Astrocyte (in vitro differentiated cells and primary cell): ENCODE measurements at regions not wholly inside any gene's neighbourhood (a gene's known extent, or its start where the extent isn't known, plus 50 kb on each side); places are given as distances from the start of the nearest gene placed in this dataset.
A peak's percentile ranks its signal among the peaks of the same experiment; 100 is the strongest.

Source experiments
- DNase-seq: peaks from one replicate; pipeline ENCODE4 v3.0.0-alpha.2; 2010; ENCODE audit warnings: low read depth
- FAIRE-seq: peaks from 2 replicates; lab custom pipeline; 2011; peaks lifted over from hg19 to GRCh38; lab: Jason Lieb, UNC
- H2AFZ ChIP-seq: 2 replicates; pipeline ENCODE4 v1.6.0; 2012; ENCODE audit warnings: low read depth, low read length, inconsistent platforms
- H3K27ac ChIP-seq: 2 replicates; pipeline ENCODE4 v1.5.1; 2011; ENCODE audit warnings: low read depth, low read length, inconsistent platforms
- H3K27me3 ChIP-seq: 2 replicates; pipeline ENCODE4 v1.6.0; 2011; ENCODE audit warnings: low read length, inconsistent platforms; ENCODE audit not compliant: insufficient read depth
- H3K36me3 ChIP-seq: 2 replicates; pipeline ENCODE4 v1.5.1; 2011; ENCODE audit warnings: low read length, inconsistent platforms; ENCODE audit not compliant: insufficient read depth
- H3K4me1 ChIP-seq: 2 replicates; pipeline ENCODE4 v1.5.1; 2011; ENCODE audit warnings: low read length, inconsistent platforms; ENCODE audit not compliant: insufficient read depth
- H3K4me2 ChIP-seq: 2 replicates; pipeline ENCODE4 v1.6.0; 2012; ENCODE audit warnings: low read length, inconsistent platforms
- H3K4me3 ChIP-seq: 2 replicates; pipeline ENCODE4 v1.5.1; 2011; ENCODE audit warnings: low read depth, mild to moderate bottlenecking, low read length, inconsistent platforms; ENCODE audit not compliant: insufficient read depth
- H3K79me2 ChIP-seq: 2 replicates; pipeline ENCODE4 v1.6.0; 2012; ENCODE audit warnings: mild to moderate bottlenecking, low read length, inconsistent platforms; ENCODE audit not compliant: insufficient read depth
- H3K9ac ChIP-seq: 2 replicates; pipeline ENCODE4 v1.6.0; 2012; ENCODE audit warnings: mild to moderate bottlenecking, low read length, inconsistent platforms
- H3K9me3 ChIP-seq: 2 replicates; pipeline ENCODE4 v1.5.1; 2012; ENCODE audit warnings: low read depth, mild to moderate bottlenecking, low read length, inconsistent platforms; ENCODE audit not compliant: insufficient read depth
- H4K20me1 ChIP-seq: 2 replicates; pipeline ENCODE4 v1.6.0; 2012; ENCODE audit warnings: low read length, inconsistent platforms; ENCODE audit not compliant: insufficient read depth
- H3K27ac Mint-ChIP-seq: one replicate; pipeline ENCODE4 v1.8.0; 2021; ENCODE audit warnings: mild to moderate bottlenecking, mixed read lengths; ENCODE audit not compliant: unreplicated experiment
- H3K27me3 Mint-ChIP-seq: one replicate; pipeline ENCODE4 v1.8.0; 2021; ENCODE audit warnings: low read depth, mixed read lengths; ENCODE audit not compliant: unreplicated experiment
- H3K36me3 Mint-ChIP-seq: one replicate; pipeline ENCODE4 v1.8.0; 2021; ENCODE audit warnings: low read depth, mixed read lengths; ENCODE audit not compliant: unreplicated experiment
- H3K4me1 Mint-ChIP-seq: one replicate; pipeline ENCODE4 v1.8.0; 2021; ENCODE audit warnings: low read depth, mixed read lengths; ENCODE audit not compliant: unreplicated experiment
- H3K4me3 Mint-ChIP-seq: one replicate; pipeline ENCODE4 v1.8.0; 2021; ENCODE audit warnings: mild to moderate bottlenecking, moderate library complexity, mixed read lengths; ENCODE audit not compliant: unreplicated experiment
- H3K9me3 Mint-ChIP-seq: one replicate; pipeline ENCODE4 v1.8.0; 2021; ENCODE audit warnings: mild to moderate bottlenecking, mixed read lengths; ENCODE audit not compliant: unreplicated experiment
- CTCF ChIP-seq: IDR thresholded peaks from 2 replicates; pipeline ENCODE4 v1.5.1; 2011; ENCODE audit warnings: low read depth, mild to moderate bottlenecking, inconsistent platforms, low read length, moderate library complexity; ENCODE audit not compliant: insufficient read depth
- EZH2 ChIP-seq: IDR thresholded peaks from 2 replicates; pipeline ENCODE4 v1.6.1; 2012; ENCODE audit warnings: mild to moderate bottlenecking, low read length, inconsistent platforms; ENCODE audit not compliant: insufficient read depth

- Histone ChIP-seq H3K27ac (no peak overlapping the region), H3K27me3 (no peaks in the 10 kb centered on the region), H3K9ac (no peak overlapping the region), H3K4me2 (no peak overlapping the region), H3K4me1 (no peaks in the 10 kb centered on the region), H3K79me2 (no peaks in the 10 kb centered on the region), H2AFZ (no peak overlapping the region), H3K4me3 (no peak overlapping the region), H4K20me1 (no peaks in the 10 kb centered on the region), H3K36me3 (no peaks in the 10 kb centered on the region), H3K9me3 (no peaks in the 10 kb centered on the region)
- H3K4me3 Mint-ChIP-seq, result no peak overlapping the region
- no peaks in the 10 kb centered on the region for H3K9me3 Mint-ChIP-seq
- DNase-seq (peak; percentile 47), FAIRE-seq (peak; percentile 50)
- TF ChIP-seq EZH2 (no peak), CTCF (no peak)
- no peaks in the 10 kb centered on the region for H3K27me3 Mint-ChIP-seq
- H3K36me3 Mint-ChIP-seq, result no peaks in the 10 kb centered on the region
- no peak overlapping the region for H3K27ac Mint-ChIP-seq
- H3K4me1 Mint-ChIP-seq, result peaks cover 6% of the 10 kb centered on the region
Observed at GRCh38 chr17:55584055-55584685, 72.9 kb upstream of the SMIM36 start.

- Histone ChIP-seq H2AFZ (no peak overlapping the region), H3K79me2 (no peaks in the 10 kb centered on the region), H3K27ac (no peak overlapping the region), H3K36me3 (no peaks in the 10 kb centered on the region), H3K9ac (no peak overlapping the region), H3K4me1 (no peaks in the 10 kb centered on the region), H3K9me3 (no peaks in the 10 kb centered on the region), H3K4me2 (no peak overlapping the region), H3K4me3 (no peak overlapping the region), H4K20me1 (no peaks in the 10 kb centered on the region), H3K27me3 (no peaks in the 10 kb centered on the region)
- H3K27ac Mint-ChIP-seq, result no peak overlapping the region
- H3K9me3 Mint-ChIP-seq, result no peaks in the 10 kb centered on the region
- peaks cover 6% of the 10 kb centered on the region for H3K4me1 Mint-ChIP-seq
- peak; percentile 29 for DNase-seq
- H3K36me3 Mint-ChIP-seq, result no peaks in the 10 kb centered on the region
- H3K4me3 Mint-ChIP-seq, result no peak overlapping the region
- peak; percentile 68 for FAIRE-seq
- no peaks in the 10 kb centered on the region for H3K27me3 Mint-ChIP-seq
- no peak for TF ChIP-seq CTCF
- TF ChIP-seq EZH2, result no peak
Observed at GRCh38 chr17:55582897-55583296, 71.6 kb upstream of the SMIM36 start.

- Histone ChIP-seq H3K9ac (no peak overlapping the region), H3K4me1 (peaks cover 14% of the 10 kb centered on the region), H2AFZ (no peak overlapping the region), H3K79me2 (no peaks in the 10 kb centered on the region), H3K27ac (no peak overlapping the region), H3K36me3 (no peaks in the 10 kb centered on the region), H3K9me3 (no peaks in the 10 kb centered on the region), H3K4me3 (no peak overlapping the region), H3K27me3 (no peaks in the 10 kb centered on the region), H3K4me2 (no peak overlapping the region), H4K20me1 (no peaks in the 10 kb centered on the region)
- no peak for DNase-seq
- Mint-ChIP-seq H3K27me3 (no peaks in the 10 kb centered on the region), H3K4me1 (peaks cover 6% of the 10 kb centered on the region), H3K9me3 (no peaks in the 10 kb centered on the region), H3K27ac (no peak overlapping the region), H3K36me3 (no peaks in the 10 kb centered on the region), H3K4me3 (no peak overlapping the region)
- no peak for FAIRE-seq
- TF ChIP-seq EZH2, result no peak
- no peak for TF ChIP-seq CTCF
Observed at GRCh38 chr17:55580596-55581133, 69.4 kb upstream of the SMIM36 start.
